ENCODE measurements at regions not wholly inside any gene's neighbourhood (a gene's known extent, or its start where the extent isn't known, plus 50 kb on each side); places are given as distances from the start of the nearest gene placed in this dataset.
A peak's percentile ranks its signal among the peaks of the same experiment; 100 is the strongest.

DNA sequence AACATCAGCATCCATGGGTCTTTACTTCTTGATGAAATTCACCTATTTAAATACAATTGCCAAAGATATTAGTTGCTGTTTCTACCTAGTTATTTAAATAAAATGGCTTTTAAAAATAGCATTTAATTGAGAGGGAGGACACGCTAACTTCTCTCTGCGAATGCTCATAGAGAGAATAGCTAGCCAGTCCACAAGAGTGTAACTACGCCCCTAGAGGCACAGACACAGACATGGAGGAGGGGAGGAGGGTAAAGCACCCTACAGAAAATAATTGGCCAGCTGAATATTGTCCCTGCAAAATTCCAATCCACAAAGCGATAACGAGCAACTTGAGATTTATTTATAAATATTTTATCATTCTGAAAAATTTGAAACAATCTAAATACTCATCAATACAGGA is 97.0 kb upstream of the PAPOLG start:
- TF ChIP-seq POLR2AphosphoS5 (IDR thresholded peaks at IDR 0.05; ENCODE audit: low read depth, low read length) (no peak), POLR2A (IDR thresholded peaks at IDR 0.05; ENCODE audit: low read depth, low read length) (no peak), TAF1 (IDR thresholded peaks at IDR 0.05; ENCODE audit: borderline replicate concordance, low read depth, low read length) (no peak)
- no peak for DNase-seq (ENCODE audit: insufficient read length)
- no peak for FAIRE-seq

GRCh38 chr2:60661073-60661738 is 94.9 kb upstream of the PAPOLG start:
- FAIRE-seq (no peak), DNase-seq (ENCODE audit: insufficient read length) (no peak)
- TF ChIP-seq POLR2A (IDR thresholded peaks at IDR 0.05; ENCODE audit: low read depth, low read length) (no peak), TAF1 (IDR thresholded peaks at IDR 0.05; ENCODE audit: borderline replicate concordance, low read depth, low read length) (no peak), POLR2AphosphoS5 (IDR thresholded peaks at IDR 0.05; ENCODE audit: low read depth, low read length) (no peak)

DNA sequence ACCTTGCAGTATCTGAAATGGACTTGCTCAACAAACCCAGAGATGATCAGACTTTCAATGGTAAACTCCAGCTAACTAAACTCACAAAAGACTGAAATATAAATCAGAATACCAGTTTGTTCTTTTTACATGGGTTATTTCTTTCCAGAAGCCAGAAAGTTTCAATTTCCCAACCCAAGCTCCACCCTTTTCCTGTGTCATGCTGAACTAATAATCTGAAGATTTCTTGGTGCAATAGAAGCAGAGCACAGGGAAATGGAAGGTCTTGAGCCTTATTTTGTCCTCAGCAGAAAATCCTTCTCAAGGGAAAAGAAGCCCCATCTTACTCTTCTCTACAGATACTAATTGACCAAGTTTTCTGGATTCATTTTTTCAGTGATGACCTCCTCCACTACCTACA is 93.3 kb upstream of the PAPOLG start:
- DNase-seq (ENCODE audit: insufficient read length) (no peak), FAIRE-seq (no peak)
- TF ChIP-seq TAF1 (IDR thresholded peaks at IDR 0.05; ENCODE audit: borderline replicate concordance, low read depth, low read length) (no peak), POLR2A (IDR thresholded peaks at IDR 0.05; ENCODE audit: low read depth, low read length) (no peak), POLR2AphosphoS5 (IDR thresholded peaks at IDR 0.05; ENCODE audit: low read depth, low read length) (no peak)

DNA sequence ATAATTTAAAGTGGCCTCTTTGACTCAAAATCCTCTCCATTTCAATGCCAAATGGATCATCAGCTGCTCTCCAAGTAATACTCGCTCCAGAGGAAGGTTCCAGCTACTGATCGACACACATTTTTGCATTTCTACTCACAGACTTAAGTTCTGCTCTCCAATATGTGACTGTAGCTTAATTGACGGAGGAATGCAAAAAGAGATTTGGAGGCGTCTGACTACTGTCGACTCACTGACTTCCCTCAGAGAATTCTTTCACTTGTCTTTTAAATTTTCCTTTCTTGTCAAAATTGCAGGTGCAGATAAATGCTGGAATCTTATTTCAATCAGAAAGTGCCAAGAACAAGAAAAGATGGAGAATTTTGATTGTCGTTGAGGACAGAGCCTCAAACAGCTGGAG is 84.1 kb upstream of the PAPOLG start:
- no peak for FAIRE-seq
- no peak for TF ChIP-seq POLR2A (IDR thresholded peaks at IDR 0.05; ENCODE audit: low read depth, low read length)
- DNase-seq (ENCODE audit: insufficient read length), result no peak

- TF ChIP-seq TAF1 (IDR thresholded peaks at IDR 0.05; ENCODE audit: borderline replicate concordance, low read depth, low read length) (no peak), POLR2AphosphoS5 (IDR thresholded peaks at IDR 0.05; ENCODE audit: low read depth, low read length) (no peak), POLR2A (IDR thresholded peaks at IDR 0.05; ENCODE audit: low read depth, low read length) (no peak)
- FAIRE-seq, result peak; percentile 88
- peak; percentile 70 for DNase-seq (ENCODE audit: insufficient read length)
Observed at GRCh38 chr2:60674524-60675165, 81.4 kb upstream of the PAPOLG start.

DNA sequence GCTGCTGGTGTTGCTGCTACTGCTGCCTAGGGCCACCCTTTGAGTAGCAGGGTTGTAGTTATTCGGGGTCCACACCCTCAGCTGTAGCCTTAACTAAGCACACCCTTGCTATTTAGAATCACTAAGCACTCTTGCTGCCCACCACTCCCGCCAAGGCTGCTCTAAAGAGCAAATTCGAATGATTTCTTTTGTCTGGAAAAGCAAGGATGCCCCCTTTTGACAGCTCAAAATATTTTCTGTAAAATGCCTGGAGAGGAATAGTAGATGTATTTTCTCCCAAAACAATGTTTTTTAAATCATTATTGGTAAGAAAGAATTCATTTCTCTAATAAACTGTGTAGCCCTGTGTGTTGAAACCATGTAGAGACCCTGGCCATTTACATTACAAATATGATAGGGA is 80.8 kb upstream of the PAPOLG start:
- TF ChIP-seq POLR2AphosphoS5 (IDR thresholded peaks at IDR 0.05; ENCODE audit: low read depth, low read length), result no peak
- TF ChIP-seq TAF1 (IDR thresholded peaks at IDR 0.05; ENCODE audit: borderline replicate concordance, low read depth, low read length), result no peak
- TF ChIP-seq POLR2A (IDR thresholded peaks at IDR 0.05; ENCODE audit: low read depth, low read length), result no peak
- FAIRE-seq, result no peak
- no peak for DNase-seq (ENCODE audit: insufficient read length)

DNA sequence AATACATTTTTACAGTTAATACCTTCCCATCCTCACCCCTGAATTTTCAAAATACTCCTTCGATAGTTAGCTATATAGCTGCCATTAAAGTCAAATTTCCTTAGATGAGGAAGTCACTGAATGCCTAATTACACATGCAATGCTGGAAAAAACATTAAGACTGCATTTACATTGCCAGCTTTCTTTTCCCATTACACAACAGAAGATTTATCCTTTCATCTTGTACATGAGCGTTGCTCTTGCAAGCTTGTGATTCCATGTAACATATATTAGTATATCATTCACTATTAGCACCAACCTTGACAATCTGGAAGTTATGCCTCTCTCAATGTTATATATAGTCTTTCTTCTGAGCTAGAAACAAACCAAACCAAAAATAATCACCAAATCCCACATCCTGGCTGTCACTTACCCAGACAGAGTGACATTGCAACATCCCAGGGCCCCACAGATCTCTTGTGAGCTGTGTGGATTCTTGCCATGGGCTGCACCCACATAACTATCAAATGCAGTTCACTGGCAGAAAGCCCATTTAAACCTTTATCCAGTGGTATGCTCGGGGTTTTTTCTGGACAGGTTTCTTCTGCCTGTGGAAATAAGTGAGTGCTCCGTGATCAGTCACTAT is 79.2 kb upstream of the PAPOLG start:
- FAIRE-seq (no peak), DNase-seq (ENCODE audit: insufficient read length) (no peak)
- no peak for TF ChIP-seq POLR2A (IDR thresholded peaks at IDR 0.05; ENCODE audit: low read depth, low read length)
- TF ChIP-seq POLR2AphosphoS5 (IDR thresholded peaks at IDR 0.05; ENCODE audit: low read depth, low read length), result no peak
- TF ChIP-seq TAF1 (IDR thresholded peaks at IDR 0.05; ENCODE audit: borderline replicate concordance, low read depth, low read length), result no peak

- TF ChIP-seq POLR2AphosphoS5 (IDR thresholded peaks at IDR 0.05; ENCODE audit: low read depth, low read length), result no peak
- DNase-seq (ENCODE audit: insufficient read length), result no peak
- FAIRE-seq, result no peak
Observed at GRCh38 chr2:60677356-60677755, 78.7 kb upstream of the PAPOLG start.

DNA sequence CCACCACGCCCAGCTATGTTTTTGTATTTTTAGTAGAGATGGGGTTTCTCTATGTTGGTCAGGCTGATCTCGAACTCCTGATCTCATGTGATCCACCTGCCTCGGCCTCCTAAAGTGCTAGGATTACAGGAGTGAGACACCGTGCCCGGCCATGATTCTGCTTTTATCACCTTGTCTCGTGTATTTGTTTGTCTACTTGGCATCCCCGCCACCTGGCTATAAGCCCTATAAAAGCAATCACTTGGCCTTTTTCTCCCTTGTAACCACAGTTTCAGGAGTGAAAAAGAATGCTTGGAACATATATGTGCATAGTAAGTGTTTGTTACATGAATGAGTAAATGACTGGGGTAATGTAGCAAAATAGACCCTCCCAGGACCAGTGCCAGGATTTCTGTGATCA is 77.5 kb upstream of the PAPOLG start:
- no peak for DNase-seq (ENCODE audit: insufficient read length)
- TF ChIP-seq POLR2AphosphoS5 (IDR thresholded peaks at IDR 0.05; ENCODE audit: low read depth, low read length) (no peak), TAF1 (IDR thresholded peaks at IDR 0.05; ENCODE audit: borderline replicate concordance, low read depth, low read length) (no peak), POLR2A (IDR thresholded peaks at IDR 0.05; ENCODE audit: low read depth, low read length) (no peak)
- FAIRE-seq, result no peak

GRCh38 chr2:60679036-60679780 is 76.9 kb upstream of the PAPOLG start:
- DNase-seq (ENCODE audit: insufficient read length), result no peak
- no peak for TF ChIP-seq POLR2A (IDR thresholded peaks at IDR 0.05; ENCODE audit: low read depth, low read length)
- TF ChIP-seq TAF1 (IDR thresholded peaks at IDR 0.05; ENCODE audit: borderline replicate concordance, low read depth, low read length), result no peak
- no peak for TF ChIP-seq POLR2AphosphoS5 (IDR thresholded peaks at IDR 0.05; ENCODE audit: low read depth, low read length)
- FAIRE-seq, result no peak

DNA sequence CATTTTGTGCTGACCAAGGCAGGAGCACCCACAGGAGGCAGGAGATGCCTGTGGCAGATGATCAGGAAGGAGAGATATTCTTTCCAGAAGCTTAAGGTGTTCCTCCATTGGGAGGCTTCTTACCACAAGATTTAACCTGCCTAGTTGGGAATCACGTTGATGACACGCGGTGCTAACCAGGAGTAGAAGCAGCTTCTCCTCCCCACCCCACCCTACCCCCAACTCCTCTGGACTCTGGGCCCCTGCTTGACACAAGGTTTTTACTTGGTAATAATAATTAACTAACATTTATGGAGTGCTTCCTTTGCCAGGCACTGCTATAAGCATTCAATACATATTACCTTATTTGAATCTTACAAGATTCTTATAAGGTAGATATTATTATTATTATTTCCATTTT is 62.5 kb upstream of the PAPOLG start:
- FAIRE-seq, result no peak
- TF ChIP-seq POLR2AphosphoS5 (IDR thresholded peaks at IDR 0.05; ENCODE audit: low read depth, low read length) (no peak), TAF1 (IDR thresholded peaks at IDR 0.05; ENCODE audit: borderline replicate concordance, low read depth, low read length) (no peak), POLR2A (IDR thresholded peaks at IDR 0.05; ENCODE audit: low read depth, low read length) (no peak)
- DNase-seq (ENCODE audit: insufficient read length), result no peak

DNA sequence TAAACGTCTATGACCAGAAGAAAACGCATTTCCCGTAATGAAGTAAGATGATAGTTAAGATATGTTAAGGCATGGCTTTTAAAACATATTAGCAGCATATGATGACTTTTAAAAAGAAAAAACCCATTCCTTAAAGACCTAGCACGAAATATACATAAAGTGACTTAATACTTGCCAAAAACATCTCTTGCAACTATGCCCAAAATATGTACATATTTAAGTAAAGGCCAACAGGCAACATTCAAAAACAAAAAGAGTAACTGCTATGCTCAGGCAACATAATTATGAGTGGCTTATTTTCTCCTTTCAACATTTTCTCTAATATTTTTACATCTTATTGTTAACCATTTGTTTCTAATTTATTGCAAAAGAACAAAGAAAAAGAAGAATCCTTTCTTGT is 60.3 kb upstream of the PAPOLG start:
- FAIRE-seq, result no peak

More for the DNA sequence above, 60.3 kb upstream of the PAPOLG start:
- TF ChIP-seq POLR2AphosphoS5 (IDR thresholded peaks at IDR 0.05; ENCODE audit: low read depth, low read length) (no peak), POLR2A (IDR thresholded peaks at IDR 0.05; ENCODE audit: low read depth, low read length) (no peak)
- DNase-seq (ENCODE audit: insufficient read length), result no peak
